HCT116 (cell line): ENCODE measurements at regions not wholly inside any gene's neighbourhood (a gene's known extent, or its start where the extent isn't known, plus 50 kb on each side); places are given as distances from the start of the nearest gene placed in this dataset.

Experiments used
- ATAC-seq: fragments of 200-7000 bp; cut with Tn5 transposase; 2 replicates; pipeline ENCODE4 v1.9.1; 2020; ENCODE audit warnings: mild to moderate bottlenecking, moderate library complexity
- BruUV-seq: library from RNA; stranded (reverse); fragments of 400-500 nt; replicated peaks from 2 replicates; lab custom pipeline; 2021; lab: Mats Ljungman, UMichigan
- CTCF ChIA-PET: fragments of 300-600 bp; sonication (Branson Sonifier 250); formaldehyde crosslinking; loops from one replicate; lab custom pipeline; 2021; ENCODE audit warnings: antibody characterized with exemption; lab: Charles Lee
- POLR2A ChIA-PET: fragments of 300-600, 350-600 bp; sonication (Branson Sonifier 250); formaldehyde crosslinking; loops from one replicate; lab custom pipeline; 2021; ENCODE audit warnings: antibody characterized with exemption; lab: Charles Lee
- RAD21 ChIA-PET, 2 experiments: fragments of 300-600 bp; sonication (Branson Sonifier 250); formaldehyde crosslinking; loops; one replicate each; lab custom pipeline; 2023; ENCODE audit warnings: low total read pairs in 2 of 2; ENCODE audit not compliant: uncharacterized antibody in 2 of 2, unreplicated experiment in 2 of 2, low non-redundant PET in 1 of 2; lab: Charles Lee
- DNase-seq: peaks from one replicate; pipeline ENCODE4 v3.0.0-alpha.2; 2010; ENCODE audit warnings: low read depth, low spot score
- H2AFZ ChIP-seq: fragments of 200-600 bp; shearing (Covaris generic), sonication (generic); 2 replicates; pipeline ENCODE4 v1.6.1; 2017; ENCODE audit warnings: low read depth, mixed run types, mixed read lengths, antibody characterized with exemption, low read length; ENCODE audit not compliant: poor library complexity, severe bottlenecking
- H3K27ac ChIP-seq: 2 replicates; pipeline ENCODE4 v1.5.1; 2012; ENCODE audit warnings: low read depth, low read length
- H3K27me3 ChIP-seq: fragments of 200-600 bp; sonication (generic); 2 replicates; pipeline ENCODE4 v1.6.1; 2016; ENCODE audit warnings: mixed run types, low read length, mixed read lengths; ENCODE audit not compliant: insufficient read depth
- H3K36me3 ChIP-seq, 2 experiments: fragments of 200-500 bp in 1 of 2; fragments of 200-600 bp in 1 of 2; sonication (Bioruptor generic) in 1 of 2; sonication (generic) in 1 of 2; 2 replicates each; pipeline versions ENCODE4 v1.5.1 to v1.6.1; 2014 to 2016; ENCODE audit warnings: low read length in 2 of 2, inconsistent platforms in 1 of 2, mixed read lengths in 1 of 2, mixed run types in 1 of 2; ENCODE audit not compliant: insufficient read depth in 2 of 2, control insufficient read depth in 1 of 2
- H3K4me1 ChIP-seq, 2 experiments: fragments of 200-600 bp in 1 of 2; sonication (generic) in 1 of 2; 2 replicates each; pipeline versions ENCODE4 v1.5.1 to v1.6.1; 2012 to 2017; ENCODE audit warnings: low read length in 2 of 2, inconsistent platforms in 1 of 2, mild to moderate bottlenecking in 1 of 2, mixed read lengths in 1 of 2, mixed run types in 1 of 2, moderate library complexity in 1 of 2; ENCODE audit not compliant: insufficient read depth in 2 of 2, control insufficient read depth in 1 of 2
- H3K4me2 ChIP-seq: fragments of 200-600 bp; sonication (generic); 2 replicates; pipeline ENCODE4 v1.6.1; 2017; ENCODE audit warnings: mixed run types, low read length, mixed read lengths
- H3K4me3 ChIP-seq, 2 experiments: fragments of 200-600 bp in 1 of 2; sonication (generic) in 1 of 2; replicated peaks in 1 of 2; 2 replicates each; pipeline ENCODE4 v1.5.1; 2011 to 2016; ENCODE audit warnings: low read length in 2 of 2, control low read depth in 1 of 2, low read depth in 1 of 2, mild to moderate bottlenecking in 1 of 2, mixed read lengths in 1 of 2, mixed run types in 1 of 2
- H3K79me2 ChIP-seq: fragments of 200-600 bp; sonication (generic); 2 replicates; pipeline ENCODE4 v1.6.1; 2017; ENCODE audit warnings: mild to moderate bottlenecking, mixed run types, low read length, moderate library complexity, mixed read lengths; ENCODE audit not compliant: insufficient read depth
- H3K9ac ChIP-seq: fragments of 200-600 bp; sonication (generic); 2 replicates; pipeline ENCODE4 v1.6.1; 2016; ENCODE audit warnings: low read length, mixed read lengths
- H3K9me2 ChIP-seq: fragments of 200-600 bp; sonication (generic), shearing (Covaris generic); 2 replicates; pipeline ENCODE4 v1.6.1; 2017; ENCODE audit warnings: mixed run types, mild to moderate bottlenecking, moderate library complexity; ENCODE audit not compliant: insufficient read depth
- H3K9me3 ChIP-seq, 2 experiments: fragments of 200-500 bp in 1 of 2; fragments of 200-600 bp in 1 of 2; sonication (Bioruptor generic) in 1 of 2; sonication (generic) in 1 of 2; 2 replicates each; pipeline ENCODE4 v1.6.1; 2014 to 2017; ENCODE audit warnings: low read length in 2 of 2, mixed read lengths in 2 of 2, inconsistent platforms in 1 of 2, low read depth in 1 of 2, mild to moderate bottlenecking in 1 of 2, mixed run types in 1 of 2, moderate library complexity in 1 of 2; ENCODE audit not compliant: control insufficient read depth in 1 of 2, insufficient read depth in 1 of 2
- H4K20me1 ChIP-seq: fragments of 200-600 bp; sonication (generic), shearing (Covaris generic); 2 replicates; pipeline ENCODE4 v1.6.1; 2017; ENCODE audit warnings: mixed run types, mild to moderate bottlenecking, moderate library complexity; ENCODE audit not compliant: insufficient read depth
- CBX3 ChIP-seq: IDR thresholded peaks from 2 replicates; pipeline ENCODE4 v1.6.1; 2012; ENCODE audit warnings: low read depth
- CEBPB ChIP-seq: IDR thresholded peaks from 2 replicates; pipeline ENCODE4 v1.6.1; 2012; ENCODE audit warnings: low read depth
- CTCF ChIP-seq, 3 experiments: fragments of 200-600 bp in 1 of 3; sonication (generic) in 1 of 3; IDR thresholded peaks in 2 of 3; conservative IDR thresholded peaks in 1 of 3; 2 replicates each; pipeline ENCODE4 v1.5.1; 2012 to 2017; ENCODE audit warnings: low read depth in 2 of 3, low read length in 2 of 3, antibody characterized with exemption in 1 of 3, borderline replicate concordance in 1 of 3, control low read depth in 1 of 3, mild to moderate bottlenecking in 1 of 3, mixed read lengths in 1 of 3, mixed run types in 1 of 3, moderate library complexity in 1 of 3; ENCODE audit not compliant: insufficient read depth in 1 of 3
- EGR1 ChIP-seq: IDR thresholded peaks from 2 replicates; pipeline ENCODE4 v1.6.1; 2012; ENCODE audit warnings: low read depth
- ELF1 ChIP-seq: IDR thresholded peaks from 2 replicates; pipeline ENCODE4 v1.6.1; 2012; ENCODE audit warnings: low read depth, borderline replicate concordance
- EZH2 ChIP-seq: fragments of 200-600 bp; sonication (generic); IDR thresholded peaks from 2 replicates; pipeline ENCODE4 v1.6.1; 2017; ENCODE audit warnings: antibody characterized with exemption, mixed run types
- EZH2phosphoT487 ChIP-seq: fragments of 200-600 bp; IDR thresholded peaks from 2 replicates; pipeline ENCODE4 v1.6.1; 2018; ENCODE audit warnings: antibody characterized with exemption, borderline replicate concordance
- FOSL1 ChIP-seq: IDR thresholded peaks from 2 replicates; pipeline ENCODE4 v1.6.1; 2012; ENCODE audit warnings: low read depth
- JUND ChIP-seq: IDR thresholded peaks from 2 replicates; pipeline ENCODE4 v1.6.1; 2012
- MAX ChIP-seq: IDR thresholded peaks from 2 replicates; pipeline ENCODE4 v1.6.1; 2012
- POLR2A ChIP-seq: IDR thresholded peaks from 2 replicates; pipeline ENCODE4 v1.7.0; 2011; ENCODE audit warnings: borderline replicate concordance; ENCODE audit not compliant: insufficient read depth, insufficient read length; ENCODE audit errors: extremely low read depth
- SIN3A ChIP-seq: IDR thresholded peaks from 2 replicates; pipeline ENCODE4 v1.6.1; 2012; ENCODE audit warnings: low read depth
- SP1 ChIP-seq: IDR thresholded peaks from 2 replicates; pipeline ENCODE4 v1.6.1; 2012; ENCODE audit warnings: low read depth
- SRF ChIP-seq: IDR thresholded peaks from 2 replicates; pipeline ENCODE4 v1.6.1; 2012; ENCODE audit warnings: low read depth
- TCF7L2 ChIP-seq: IDR thresholded peaks from 2 replicates; pipeline ENCODE4 v1.7.0; 2011; ENCODE audit warnings: borderline replicate concordance, inconsistent platforms; ENCODE audit not compliant: insufficient read depth, insufficient read length; ENCODE audit errors: extremely low read depth
- YY1 ChIP-seq: IDR thresholded peaks from 2 replicates; pipeline ENCODE4 v1.6.1; 2011; ENCODE audit warnings: low read length, low read depth, moderate library complexity, mild to moderate bottlenecking; ENCODE audit not compliant: insufficient replicate concordance; ENCODE audit errors: extremely low read depth
- ZBTB33 ChIP-seq: IDR thresholded peaks from 2 replicates; pipeline ENCODE4 v1.6.1; 2011; ENCODE audit warnings: mild to moderate bottlenecking, low read length, moderate library complexity; ENCODE audit not compliant: insufficient replicate concordance; ENCODE audit errors: extremely low read depth
- ZFX ChIP-seq: fragments of 450-650 bp; IDR thresholded peaks from 2 replicates; pipeline ENCODE4 v1.6.1; 2017
- ZNF274 ChIP-seq: fragments of 200-500 bp; sonication (Bioruptor generic); IDR thresholded peaks from 2 replicates; pipeline ENCODE4 v1.6.1; 2014; ENCODE audit warnings: mild to moderate bottlenecking, low read depth, low read length, inconsistent platforms
- intact Hi-C: fragments of 100-400 bp; cut with micrococcal nuclease; formaldehyde crosslinking; loops from 2 replicates; pipeline ENCODE4 v1.10.0; 2022
- TF ChIP-seq, protein P1 (sequence below): IDR thresholded peaks from 2 replicates; pipeline ENCODE4 v1.6.1; 2012

GRCh38 chr3:135325726-135326235 lies 530.7 kb downstream of the EPHB1 start (continued):
- TF ChIP-seq, protein P1, sequence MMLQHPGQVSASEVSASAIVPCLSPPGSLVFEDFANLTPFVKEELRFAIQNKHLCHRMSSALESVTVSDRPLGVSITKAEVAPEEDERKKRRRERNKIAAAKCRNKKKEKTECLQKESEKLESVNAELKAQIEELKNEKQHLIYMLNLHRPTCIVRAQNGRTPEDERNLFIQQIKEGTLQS: no peak
- TF ChIP-seq FOSL1: no peak
- no peak for TF ChIP-seq SIN3A

DNA sequence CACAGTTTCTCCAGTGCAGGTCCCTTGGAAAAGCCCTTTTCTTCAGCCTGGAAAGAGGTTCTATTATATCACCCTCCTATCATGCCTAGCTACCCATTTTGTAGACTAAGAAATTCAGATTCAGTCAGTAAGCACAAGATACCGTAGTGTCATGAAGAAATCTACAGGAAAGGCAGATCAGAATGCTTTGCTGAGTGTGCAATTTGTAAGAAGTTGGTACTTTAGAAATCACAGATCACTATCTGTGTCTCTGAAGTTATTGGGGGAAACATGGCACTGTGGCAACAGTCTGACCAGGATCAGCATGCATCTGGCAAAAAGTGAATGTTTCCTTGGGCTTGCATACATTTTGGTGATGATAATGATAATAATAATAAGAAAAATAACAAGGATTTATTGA lies 531.8 kb downstream of the EPHB1 start:
- no peaks in the 10 kb centered on the region for H3K4me1 ChIP-seq
- H3K27me3 ChIP-seq: peaks cover 11% of the 10 kb centered on the region
- H3K79me2 ChIP-seq: no peaks in the 10 kb centered on the region
- intact Hi-C loops: no loop called here
- ATAC-seq (no peak), DNase-seq (no peak)
- ChIA-PET POLR2A (no interaction called here), RAD21 (no interaction called here), CTCF (no interaction called here)
- H3K36me3 ChIP-seq: no peaks in the 10 kb centered on the region
- no peaks in the 10 kb centered on the region for H4K20me1 ChIP-seq
- no peak overlapping the region for H2AFZ ChIP-seq
- H3K4me2 ChIP-seq: no peak overlapping the region
- no peak overlapping the region for H3K9ac ChIP-seq
- H3K27ac ChIP-seq: no peak overlapping the region
- no peak overlapping the region for H3K4me3 ChIP-seq
- H3K9me3 ChIP-seq: no peaks in the 10 kb centered on the region
- no peaks in the 10 kb centered on the region for H3K9me2 ChIP-seq
- no TSS peak for BruUV-seq
- TF ChIP-seq YY1 (no peak), ELF1 (no peak), SP1 (no peak), EZH2 (no peak), EZH2phosphoT487 (no peak), SRF (no peak), JUND (no peak), POLR2A (no peak), CEBPB (no peak), CBX3 (no peak), SIN3A (no peak), CTCF (IDR thresholded peaks at IDR 0.05 in 2 of 3, conservative IDR thresholded peaks at IDR 0.05 in 1 of 3; ENCODE audit: borderline replicate concordance in 1 of 3, insufficient read depth in 1 of 3, low read depth in 2 of 3, low read length in 2 of 3) (no peak), MAX (no peak), EGR1 (no peak), ZFX (no peak), TCF7L2 (no peak), ZBTB33 (no peak), ZNF274 (no peak)
